ENCODE measurements at regions not wholly inside any gene's neighbourhood (a gene's known extent, or its start where the extent isn't known, plus 50 kb on each side); places are given as distances from the start of the nearest gene placed in this dataset.

- TF ChIP-seq, protein P1, sequence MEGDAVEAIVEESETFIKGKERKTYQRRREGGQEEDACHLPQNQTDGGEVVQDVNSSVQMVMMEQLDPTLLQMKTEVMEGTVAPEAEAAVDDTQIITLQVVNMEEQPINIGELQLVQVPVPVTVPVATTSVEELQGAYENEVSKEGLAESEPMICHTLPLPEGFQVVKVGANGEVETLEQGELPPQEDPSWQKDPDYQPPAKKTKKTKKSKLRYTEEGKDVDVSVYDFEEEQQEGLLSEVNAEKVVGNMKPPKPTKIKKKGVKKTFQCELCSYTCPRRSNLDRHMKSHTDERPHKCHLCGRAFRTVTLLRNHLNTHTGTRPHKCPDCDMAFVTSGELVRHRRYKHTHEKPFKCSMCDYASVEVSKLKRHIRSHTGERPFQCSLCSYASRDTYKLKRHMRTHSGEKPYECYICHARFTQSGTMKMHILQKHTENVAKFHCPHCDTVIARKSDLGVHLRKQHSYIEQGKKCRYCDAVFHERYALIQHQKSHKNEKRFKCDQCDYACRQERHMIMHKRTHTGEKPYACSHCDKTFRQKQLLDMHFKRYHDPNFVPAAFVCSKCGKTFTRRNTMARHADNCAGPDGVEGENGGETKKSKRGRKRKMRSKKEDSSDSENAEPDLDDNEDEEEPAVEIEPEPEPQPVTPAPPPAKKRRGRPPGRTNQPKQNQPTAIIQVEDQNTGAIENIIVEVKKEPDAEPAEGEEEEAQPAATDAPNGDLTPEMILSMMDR (conservative IDR thresholded peaks at IDR 0.05; ENCODE audit: low read depth, low read length) = no peak
- TF ChIP-seq EZH2 (IDR thresholded peaks at IDR 0.05; ENCODE audit: borderline replicate concordance, low read depth, low read length, poor library complexity, severe bottlenecking) = no peak
Measured at GRCh38 chr21:16979574-16979973, 533.3 kb upstream of the CXADR start.

All from A673 (cell line).